ENCODE measurements at regions not wholly inside any gene's neighbourhood (a gene's known extent, or its start where the extent isn't known, plus 50 kb on each side); places are given as distances from the start of the nearest gene placed in this dataset.

DNA sequence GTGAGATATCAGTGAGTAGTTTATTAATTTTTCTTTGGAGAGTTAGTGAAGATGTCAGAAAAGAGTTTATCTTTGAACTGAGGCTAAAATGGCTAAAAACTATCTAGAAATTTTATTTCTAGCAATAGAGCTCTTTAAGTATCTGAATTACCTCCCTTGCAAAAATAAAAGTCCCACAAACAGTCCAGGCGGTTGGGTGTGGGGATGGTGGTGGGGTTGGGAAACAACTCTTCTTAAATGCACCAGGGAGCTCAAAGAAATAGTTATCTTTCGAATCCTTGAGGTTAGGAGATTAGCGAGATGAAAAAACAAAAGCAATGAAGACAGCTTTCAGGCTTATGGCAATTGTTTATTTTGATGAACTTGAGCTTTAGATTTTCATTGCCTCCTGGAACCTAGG is 1299.1 kb upstream of the ADGRB3 start:
- TF ChIP-seq, protein P1, sequence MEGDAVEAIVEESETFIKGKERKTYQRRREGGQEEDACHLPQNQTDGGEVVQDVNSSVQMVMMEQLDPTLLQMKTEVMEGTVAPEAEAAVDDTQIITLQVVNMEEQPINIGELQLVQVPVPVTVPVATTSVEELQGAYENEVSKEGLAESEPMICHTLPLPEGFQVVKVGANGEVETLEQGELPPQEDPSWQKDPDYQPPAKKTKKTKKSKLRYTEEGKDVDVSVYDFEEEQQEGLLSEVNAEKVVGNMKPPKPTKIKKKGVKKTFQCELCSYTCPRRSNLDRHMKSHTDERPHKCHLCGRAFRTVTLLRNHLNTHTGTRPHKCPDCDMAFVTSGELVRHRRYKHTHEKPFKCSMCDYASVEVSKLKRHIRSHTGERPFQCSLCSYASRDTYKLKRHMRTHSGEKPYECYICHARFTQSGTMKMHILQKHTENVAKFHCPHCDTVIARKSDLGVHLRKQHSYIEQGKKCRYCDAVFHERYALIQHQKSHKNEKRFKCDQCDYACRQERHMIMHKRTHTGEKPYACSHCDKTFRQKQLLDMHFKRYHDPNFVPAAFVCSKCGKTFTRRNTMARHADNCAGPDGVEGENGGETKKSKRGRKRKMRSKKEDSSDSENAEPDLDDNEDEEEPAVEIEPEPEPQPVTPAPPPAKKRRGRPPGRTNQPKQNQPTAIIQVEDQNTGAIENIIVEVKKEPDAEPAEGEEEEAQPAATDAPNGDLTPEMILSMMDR (IDR thresholded peaks at IDR 0.05; ENCODE audit: poor library complexity): no peak
- no peak for TF ChIP-seq EZH2 (IDR thresholded peaks at IDR 0.05; ENCODE audit: borderline replicate concordance)

Data from hepatocyte (in vitro differentiated cells).